AG09309 (cell line): ENCODE measurements at regions not wholly inside any gene's neighbourhood (a gene's known extent, or its start where the extent isn't known, plus 50 kb on each side); places are given as distances from the start of the nearest gene placed in this dataset.

Experiments
- DNase-seq: peaks from one replicate; pipeline ENCODE4 v3.0.0-alpha.2; 2010; ENCODE audit warnings: low read depth
- H3K4me3 ChIP-seq: 2 replicates; pipeline ENCODE4 v1.5.1; 2011; ENCODE audit warnings: mild to moderate bottlenecking, low read depth, low read length, moderate library complexity; ENCODE audit not compliant: control insufficient read depth
- CTCF ChIP-seq: IDR thresholded peaks from 2 replicates; pipeline ENCODE4 v1.5.1; 2011; ENCODE audit warnings: mild to moderate bottlenecking, low read depth, low read length, inconsistent platforms; ENCODE audit not compliant: insufficient read depth, control insufficient read depth; ENCODE audit errors: missing control alignments

- DNase-seq, result no peak
- no peak overlapping the region for H3K4me3 ChIP-seq
- TF ChIP-seq CTCF, result no peak
These were observed 54.5 kb upstream of the PSD2 start for GRCh38 chr5:139740992-139741672.

DNA sequence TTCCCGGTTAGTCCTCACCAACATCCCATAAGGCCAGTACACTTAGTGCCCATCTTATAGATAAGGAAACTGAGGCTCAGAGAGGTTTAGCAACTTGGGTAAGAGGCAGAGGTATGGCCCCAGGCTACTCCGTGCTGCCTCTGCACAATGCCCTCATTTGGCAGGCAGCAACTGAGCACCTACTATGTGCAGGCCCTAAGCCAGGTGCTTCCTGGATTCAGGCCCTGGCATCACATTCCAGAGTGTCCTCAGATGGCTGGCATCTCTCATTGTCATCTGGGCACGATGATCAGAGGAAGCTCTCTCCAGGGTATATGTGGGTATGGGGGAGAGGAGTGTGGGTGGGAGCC, 53.8 kb upstream of the PSD2 start:
- no peak for DNase-seq
- no peak overlapping the region for H3K4me3 ChIP-seq
- no peak for TF ChIP-seq CTCF

GRCh38 chr5:139742173-139742903, 53.3 kb upstream of the PSD2 start:
- no peak for DNase-seq
- TF ChIP-seq CTCF, result no peak
- no peak overlapping the region for H3K4me3 ChIP-seq

GRCh38 chr5:139743001-139743771, 52.4 kb upstream of the PSD2 start:
- no peak overlapping the region for H3K4me3 ChIP-seq
- DNase-seq, result no peak
- TF ChIP-seq CTCF, result no peak

GRCh38 chr5:139743804-139744203, 51.8 kb upstream of the PSD2 start:
- no peak overlapping the region for H3K4me3 ChIP-seq
- no peak for DNase-seq
- TF ChIP-seq CTCF, result no peak

GRCh38 chr5:139744471-139745131, 51.0 kb upstream of the PSD2 start:
- DNase-seq, result no peak
- no peak overlapping the region for H3K4me3 ChIP-seq
- TF ChIP-seq CTCF, result no peak
